ENCODE measurements at regions not wholly inside any gene's neighbourhood (a gene's known extent, or its start where the extent isn't known, plus 50 kb on each side); places are given as distances from the start of the nearest gene placed in this dataset.
A peak's percentile ranks its signal among the peaks of the same experiment; 100 is the strongest.

- no peak for DNase-seq (ENCODE audit: low spot score)
- no peak for ATAC-seq
These were observed 50.0 kb upstream of the LCTL start for GRCh38 chr15:66615846-66616245.

DNA sequence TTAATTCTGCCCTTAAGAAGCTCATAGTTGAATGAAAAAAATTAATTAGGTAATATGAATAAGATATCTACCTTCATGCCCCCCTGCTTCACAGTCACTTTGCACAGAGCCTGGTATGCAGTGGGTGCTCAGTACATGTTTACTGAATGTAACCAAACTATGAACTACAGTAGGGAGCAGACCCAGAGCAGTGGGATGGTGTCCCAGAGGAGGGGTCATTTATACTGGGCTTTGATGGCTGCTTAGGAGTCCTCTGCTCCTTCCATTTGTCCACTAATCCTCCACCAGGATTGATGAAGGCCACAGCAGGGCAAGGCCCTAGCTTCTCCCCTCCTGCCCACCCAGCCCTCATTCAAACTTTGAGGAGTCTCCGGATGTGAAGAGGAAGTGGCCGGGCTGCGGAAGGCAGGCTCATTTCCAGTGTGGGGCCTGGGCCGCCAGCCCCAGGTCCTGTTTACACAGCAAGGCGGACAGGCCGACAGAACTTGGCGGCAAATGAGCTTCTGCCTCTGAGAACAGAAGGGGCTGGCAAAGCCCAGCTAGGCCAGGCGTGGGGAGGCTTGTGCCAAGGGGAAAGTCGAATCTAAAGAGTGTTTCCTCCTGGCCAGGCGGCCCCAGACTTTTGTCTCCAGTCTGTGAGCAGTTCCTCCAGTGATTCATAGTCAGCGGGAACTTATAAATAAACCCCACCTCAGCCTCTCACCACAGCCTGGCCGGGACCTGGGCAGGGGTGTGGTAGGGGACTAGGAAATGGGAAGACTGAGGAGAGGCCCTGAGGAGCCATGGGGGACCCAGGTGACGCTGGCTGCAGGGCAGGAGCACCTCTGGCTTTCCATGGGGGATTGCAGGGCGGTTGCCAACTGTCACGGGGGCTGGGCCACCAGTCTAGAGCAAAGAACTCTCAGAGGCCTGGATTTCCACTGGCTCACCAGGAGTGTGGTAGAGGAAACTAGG is 51.6 kb upstream of the LCTL start:
- DNase-seq (ENCODE audit: low spot score) (peak; percentile 94), ATAC-seq (peak; percentile 88)

DNA sequence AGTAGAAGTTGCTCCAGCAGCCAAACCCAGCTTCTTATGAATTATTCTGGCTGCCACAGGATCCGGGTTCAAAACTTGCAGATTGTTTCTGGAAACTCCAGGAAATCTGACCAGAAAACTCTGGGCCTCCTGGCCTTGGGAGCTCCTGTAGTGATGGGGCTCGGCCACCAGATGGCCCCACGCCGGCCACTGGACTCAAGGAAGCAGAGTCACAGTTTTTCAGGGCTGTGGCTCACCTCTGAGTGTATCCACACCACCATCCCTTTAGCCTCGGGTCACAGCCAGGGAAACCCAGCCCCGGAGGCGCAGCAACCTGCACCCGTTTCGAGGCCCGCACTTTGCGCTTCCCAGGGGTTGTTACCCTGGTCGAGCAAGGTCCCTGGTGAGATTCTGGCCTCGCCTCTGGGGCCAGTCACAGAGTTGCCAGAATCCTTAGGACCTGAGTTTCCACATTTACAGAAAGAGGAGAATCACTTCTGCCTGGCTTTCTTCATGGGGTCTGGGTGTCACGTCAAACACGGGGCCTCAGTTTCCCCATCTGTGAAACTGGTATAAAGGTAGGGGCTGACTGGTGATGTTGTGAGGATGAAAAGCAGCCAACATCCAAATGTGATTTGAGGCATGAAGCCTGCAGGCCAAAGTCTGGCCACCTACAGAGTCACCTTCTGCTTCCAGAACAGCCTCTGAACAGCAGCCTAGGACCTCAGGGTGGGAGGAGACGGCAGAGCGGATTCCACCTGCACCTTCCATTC is 53.5 kb upstream of the LCTL start:
- DNase-seq (ENCODE audit: low spot score), result peak; percentile 83
- peak; percentile 83 for ATAC-seq

- DNase-seq (ENCODE audit: low spot score) (no peak), ATAC-seq (no peak)
These were observed 54.5 kb upstream of the LCTL start for GRCh38 chr15:66620341-66620740.

- DNase-seq (ENCODE audit: low spot score) (no peak), ATAC-seq (no peak)
These were observed 55.0 kb upstream of the LCTL start for GRCh38 chr15:66620744-66621344.

- DNase-seq (ENCODE audit: low spot score), result no peak
- ATAC-seq, result peak; percentile 13
These were observed 56.0 kb upstream of the LCTL start for GRCh38 chr15:66621491-66622467.

DNA sequence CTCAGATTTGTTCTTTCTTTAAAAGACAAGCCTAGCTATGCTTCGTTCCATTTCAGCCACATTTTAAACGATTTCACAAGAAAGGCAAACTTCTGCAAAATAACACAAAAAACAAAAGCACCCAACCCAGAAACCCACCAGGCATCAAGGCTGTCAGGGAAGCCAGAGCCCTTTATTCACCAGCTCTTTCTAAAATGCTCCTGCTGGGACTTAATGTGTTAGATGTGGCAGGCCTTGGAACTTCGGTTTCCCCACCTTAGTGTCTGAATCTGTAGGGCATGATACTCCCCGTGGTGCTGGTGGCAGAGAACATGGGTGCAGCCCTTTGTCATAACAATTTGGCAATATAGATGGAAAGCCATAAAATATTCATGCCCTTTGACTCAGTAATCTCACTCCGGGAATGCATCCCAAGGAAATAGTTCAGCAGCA is 56.8 kb upstream of the LCTL start:
- no peak for ATAC-seq
- DNase-seq (ENCODE audit: low spot score), result no peak

- DNase-seq (ENCODE audit: low spot score) (no peak), ATAC-seq (no peak)
These were observed 58.1 kb upstream of the LCTL start for GRCh38 chr15:66623801-66624453.

DNA sequence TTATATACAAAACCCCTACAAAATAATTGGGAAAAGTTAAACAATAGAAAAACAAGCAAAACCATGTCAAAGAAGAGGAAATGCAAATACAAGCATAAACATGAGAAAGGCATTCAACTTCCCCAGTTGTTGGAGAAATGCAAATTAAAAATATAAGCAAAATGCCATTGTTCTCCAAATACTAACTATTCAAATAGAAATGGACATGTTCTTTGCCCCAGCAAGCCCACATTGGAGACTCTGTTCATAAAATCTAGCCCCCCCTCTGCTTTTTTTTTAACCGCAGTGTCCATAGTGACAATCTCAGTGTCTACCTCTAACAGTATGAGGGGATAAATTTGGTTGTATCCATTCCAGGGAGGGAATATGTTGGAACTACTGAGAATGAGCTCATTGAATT is 59.7 kb upstream of the LCTL start:
- no peak for DNase-seq (ENCODE audit: low spot score)
- ATAC-seq, result no peak

DNA sequence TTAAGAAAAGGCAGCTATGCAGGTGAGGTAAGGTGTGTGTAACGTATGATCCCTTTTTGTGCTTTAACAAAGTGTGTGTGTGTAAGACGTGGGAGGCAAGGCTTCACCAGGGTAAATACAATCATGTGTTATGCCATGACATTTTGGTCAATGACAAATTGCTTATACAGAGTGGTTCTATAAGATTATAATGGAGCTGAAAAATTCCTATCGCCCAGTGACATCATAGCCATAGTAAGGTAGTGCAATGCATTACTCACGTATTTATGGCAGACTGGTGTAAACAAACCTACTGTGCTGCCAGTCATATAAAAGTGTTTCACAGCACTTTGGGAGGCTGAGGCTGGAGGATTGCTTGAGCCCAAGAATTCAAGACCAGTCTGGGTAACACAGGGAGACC is 60.2 kb upstream of the LCTL start:
- ATAC-seq (no peak), DNase-seq (ENCODE audit: low spot score) (no peak)

- DNase-seq (ENCODE audit: low spot score) (no peak), ATAC-seq (no peak)
These were observed 63.4 kb upstream of the LCTL start for GRCh38 chr15:66628976-66629723.

DNA sequence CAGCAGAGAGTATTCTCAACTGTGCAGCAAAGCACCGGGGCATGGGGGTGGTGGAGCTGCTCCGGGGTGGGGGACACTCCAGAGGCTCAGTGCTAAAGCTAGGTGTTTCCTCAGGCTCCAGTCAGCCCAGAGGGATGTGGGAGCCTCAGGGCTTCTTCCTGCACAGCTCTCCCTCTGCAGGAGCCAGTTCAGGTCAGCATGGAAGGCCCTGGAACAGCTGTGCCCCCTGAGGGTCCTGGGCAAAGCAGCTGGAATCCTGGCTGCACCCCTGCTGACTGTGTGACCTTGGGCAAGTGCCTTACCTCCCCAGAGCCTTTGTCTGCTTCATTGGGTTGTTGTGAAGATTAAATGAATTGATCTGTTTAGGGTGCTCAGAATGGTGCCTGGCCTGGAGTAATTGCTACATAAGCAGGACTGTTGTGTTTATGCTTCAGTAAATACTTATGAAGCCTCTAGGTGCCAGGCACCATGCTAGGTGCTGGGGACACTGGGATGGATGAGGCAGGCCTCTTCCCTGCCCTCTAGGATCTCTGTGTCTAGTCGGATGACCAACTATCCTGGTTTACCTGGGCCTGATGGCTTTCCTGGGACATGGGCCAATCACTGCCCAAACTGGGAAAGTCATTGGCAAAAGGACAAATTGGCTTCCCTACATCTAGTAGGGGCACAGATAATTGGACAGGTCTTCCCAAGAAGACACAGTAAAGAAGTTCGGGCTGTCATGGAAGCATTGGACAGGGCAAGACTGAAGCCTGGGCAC is 64.2 kb upstream of the LCTL start:
- DNase-seq (ENCODE audit: low spot score), result no peak
- ATAC-seq, result peak; percentile 67

DNA sequence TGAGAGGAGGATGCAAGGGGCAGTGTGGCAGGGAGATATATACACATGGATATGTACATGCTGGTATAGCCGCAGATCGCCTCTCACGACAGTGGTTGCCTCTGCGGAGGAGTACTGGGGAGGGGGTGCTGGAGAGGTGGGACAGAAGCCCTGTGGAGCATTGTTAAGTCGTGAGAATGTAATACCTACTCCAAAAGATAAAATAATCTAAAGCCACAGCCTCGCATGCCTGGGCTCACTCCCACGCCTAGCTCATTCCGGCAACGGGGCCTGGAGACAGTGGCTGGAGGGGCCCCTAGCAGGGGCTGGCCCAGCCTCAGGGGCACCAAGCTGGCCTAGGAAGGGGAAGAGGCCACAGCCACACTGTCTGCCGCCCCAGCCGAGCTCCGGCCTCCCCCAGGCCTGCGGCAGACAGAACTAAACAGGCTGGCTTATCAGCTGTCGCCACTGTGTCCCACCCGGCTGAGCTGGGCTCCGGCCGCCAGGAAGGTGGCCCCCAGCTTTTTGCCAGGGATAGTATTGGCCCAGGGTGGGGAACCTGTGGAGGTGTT is 65.1 kb upstream of the LCTL start:
- DNase-seq (ENCODE audit: low spot score), result no peak

GRCh38 chr15:66631616-66632263 is 65.9 kb upstream of the LCTL start:
- ATAC-seq, result no peak
- no peak for DNase-seq (ENCODE audit: low spot score)

More for the DNA sequence above, 65.1 kb upstream of the LCTL start:
- ATAC-seq, result peak; percentile 44

GRCh38 chr15:66633041-66633937 is 67.5 kb upstream of the LCTL start:
- ATAC-seq, result no peak

GRCh38 chr15:66633938-66634250 is 68.1 kb upstream of the LCTL start:
- ATAC-seq (no peak), DNase-seq (ENCODE audit: low spot score) (no peak)

More at GRCh38 chr15:66633041-66633937, 67.5 kb upstream of the LCTL start:
- no peak for DNase-seq (ENCODE audit: low spot score)

- ATAC-seq (no peak), DNase-seq (ENCODE audit: low spot score) (no peak)
These were observed 67.5 kb upstream of the SMAD6 start for GRCh38 chr15:66634540-66634939.

Measured in left lobe of liver (tissue), 2 donors.